ENCODE measurements at regions not wholly inside any gene's neighbourhood (a gene's known extent, or its start where the extent isn't known, plus 50 kb on each side); places are given as distances from the start of the nearest gene placed in this dataset.
"Not testable (repeated sequence)": the region's sequence is repeated elsewhere in the genome, so short reads cannot be mapped to it uniquely, and the experiment has no call there.

- DNase-seq (ENCODE audit: low read depth) = no peak
Observed at GRCh38 chr3:84679211-84679610, 279.6 kb upstream of the CADM2 start.

DNA sequence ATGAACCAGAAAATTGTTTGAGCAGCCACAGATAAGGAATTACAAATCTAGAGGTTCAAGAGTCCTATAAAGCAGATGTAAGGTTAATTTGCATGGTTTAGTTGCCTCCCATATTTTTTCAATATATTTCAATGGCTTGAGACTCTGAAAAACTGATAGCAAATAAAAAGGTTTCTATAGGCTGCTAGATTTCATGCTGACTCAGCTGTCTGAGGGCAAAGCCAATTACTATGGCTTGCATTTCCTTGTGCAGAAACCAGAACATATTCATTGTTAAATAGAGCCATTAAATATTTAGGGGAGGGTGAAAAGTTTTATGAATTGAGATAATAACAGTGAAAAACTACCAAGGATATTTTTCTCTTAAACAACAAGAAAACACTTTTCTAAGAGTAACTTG, 278.1 kb upstream of the CADM2 start:
- DNase-seq (ENCODE audit: low read depth) = no peak

DNA sequence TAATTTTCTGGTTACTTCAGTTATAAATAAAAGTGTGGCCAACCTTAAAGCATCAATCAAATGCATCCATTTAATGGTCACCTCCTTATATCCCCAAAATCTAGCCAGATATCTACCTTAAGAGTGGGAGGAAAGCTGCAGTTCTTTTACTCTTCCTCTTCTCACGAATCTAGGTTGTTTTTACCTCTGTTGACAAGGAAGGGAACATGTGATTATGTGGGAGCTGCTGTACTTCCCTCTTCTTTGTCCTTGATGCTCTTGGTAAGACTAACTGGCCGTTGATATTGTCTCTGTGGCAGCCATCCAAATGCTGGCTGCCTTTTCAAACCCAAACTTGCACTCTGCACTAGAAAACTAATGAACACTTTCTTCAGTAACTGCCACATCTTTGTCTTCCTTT, 275.3 kb upstream of the CADM2 start:
- no peak for DNase-seq (ENCODE audit: low read depth)

DNA sequence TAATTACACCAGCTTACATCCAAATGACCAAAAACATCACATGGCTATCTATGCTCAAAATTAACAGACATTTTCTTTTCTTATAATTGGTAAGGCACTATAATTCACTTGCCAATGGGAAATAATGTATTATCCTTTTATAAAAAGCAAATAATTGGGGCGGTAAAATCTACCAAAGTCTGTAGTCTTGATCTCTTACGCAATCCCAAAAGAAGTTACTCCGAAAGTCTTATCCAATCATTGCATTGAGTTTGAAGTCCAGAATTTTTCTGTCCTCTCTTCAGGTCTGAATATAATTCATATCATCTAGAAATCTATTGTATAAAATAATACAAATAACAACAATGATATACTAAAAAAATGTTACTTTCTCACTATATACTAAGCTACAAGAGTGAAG, 273.3 kb upstream of the CADM2 start:
- DNase-seq (ENCODE audit: low read depth) = no peak

GRCh38 chr3:84692261-84692660, 266.5 kb upstream of the CADM2 start:
- DNase-seq (ENCODE audit: low read depth) = no peak

DNA sequence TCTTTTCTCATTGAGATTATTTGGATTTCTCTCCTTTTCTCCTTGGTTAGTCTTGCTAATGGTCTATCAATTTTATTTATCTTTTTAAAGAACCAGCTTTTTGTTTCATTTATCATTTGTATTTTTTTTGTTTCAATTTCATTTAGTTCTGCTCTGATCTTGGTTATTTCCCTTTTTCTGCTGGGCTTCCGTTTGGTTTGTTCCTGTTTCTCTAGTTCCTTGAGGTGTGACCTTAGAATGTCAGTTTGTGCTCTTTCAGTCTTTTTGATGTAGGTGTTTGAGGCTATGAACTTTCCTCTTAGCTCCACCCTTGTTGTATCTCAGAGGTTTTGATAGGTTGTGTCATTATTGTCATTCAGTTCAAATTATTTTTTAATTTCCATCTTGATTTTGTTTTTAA, 248.5 kb upstream of the CADM2 start:
- DNase-seq (ENCODE audit: low read depth) = not testable (repeated sequence)

- DNase-seq (ENCODE audit: low read depth) = no peak
Observed at GRCh38 chr3:84717894-84718293, 240.9 kb upstream of the CADM2 start.

GRCh38 chr3:84724877-84725276, 233.9 kb upstream of the CADM2 start:
- peak; percentile 19 for DNase-seq (ENCODE audit: low read depth)

GRCh38 chr3:84727616-84728015, 231.2 kb upstream of the CADM2 start:
- no peak for DNase-seq (ENCODE audit: low read depth)

- DNase-seq (ENCODE audit: low read depth) = not testable (repeated sequence)
Observed at GRCh38 chr3:84734731-84735130, 224.1 kb upstream of the CADM2 start.

GRCh38 chr3:84738086-84738485, 220.7 kb upstream of the CADM2 start:
- DNase-seq (ENCODE audit: low read depth) = no peak

- no peak for DNase-seq (ENCODE audit: low read depth)
Observed at GRCh38 chr3:84742915-84743425, 215.8 kb upstream of the CADM2 start.

- DNase-seq (ENCODE audit: low read depth) = no peak
Observed at GRCh38 chr3:84744130-84744529, 214.7 kb upstream of the CADM2 start.

- DNase-seq (ENCODE audit: low read depth) = no peak
Observed at GRCh38 chr3:84755860-84756259, 202.9 kb upstream of the CADM2 start.

- no peak for DNase-seq (ENCODE audit: low read depth)
Observed at GRCh38 chr3:84759361-84759760, 199.4 kb upstream of the CADM2 start.

DNA sequence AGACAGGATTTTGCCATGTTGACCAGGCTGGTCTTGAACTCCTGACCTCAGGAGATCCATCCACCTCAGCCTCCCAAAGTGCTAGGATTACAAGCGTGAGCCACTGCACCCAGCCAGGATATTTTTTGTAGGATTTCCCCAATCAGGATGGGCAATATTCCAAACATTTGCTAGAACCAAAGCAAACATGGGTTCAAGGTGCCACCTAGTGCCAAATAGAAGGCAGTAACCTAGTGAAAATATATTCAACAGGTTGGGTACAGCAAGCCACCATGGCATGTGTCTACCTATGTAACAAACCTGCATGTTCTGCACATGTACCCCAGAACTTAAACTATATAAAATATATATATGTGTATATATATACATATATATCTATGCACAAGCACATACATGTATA, 185.9 kb upstream of the CADM2 start:
- no peak for DNase-seq (ENCODE audit: low read depth)

DNA sequence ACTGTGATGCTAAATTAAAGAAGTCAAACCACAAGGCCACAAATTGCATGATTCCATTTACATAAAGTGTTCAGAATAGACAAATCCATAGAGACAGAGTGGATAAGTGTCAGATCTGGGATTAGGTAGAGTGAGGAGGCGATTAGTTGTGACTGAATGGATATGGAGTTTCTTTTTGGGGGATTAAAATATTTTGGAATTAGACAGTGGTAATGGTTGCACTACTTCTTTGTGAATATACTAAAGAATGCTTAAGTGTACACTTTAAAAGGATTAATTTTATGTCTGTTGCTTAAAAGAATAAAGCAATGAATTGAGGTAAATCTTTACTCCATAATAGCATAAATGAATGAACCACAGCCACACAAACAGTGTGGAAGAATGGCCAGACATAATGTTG, 175.5 kb upstream of the CADM2 start:
- DNase-seq (ENCODE audit: low read depth) = no peak

GRCh38 chr3:84789961-84790360, 168.8 kb upstream of the CADM2 start:
- no peak for DNase-seq (ENCODE audit: low read depth)

DNA sequence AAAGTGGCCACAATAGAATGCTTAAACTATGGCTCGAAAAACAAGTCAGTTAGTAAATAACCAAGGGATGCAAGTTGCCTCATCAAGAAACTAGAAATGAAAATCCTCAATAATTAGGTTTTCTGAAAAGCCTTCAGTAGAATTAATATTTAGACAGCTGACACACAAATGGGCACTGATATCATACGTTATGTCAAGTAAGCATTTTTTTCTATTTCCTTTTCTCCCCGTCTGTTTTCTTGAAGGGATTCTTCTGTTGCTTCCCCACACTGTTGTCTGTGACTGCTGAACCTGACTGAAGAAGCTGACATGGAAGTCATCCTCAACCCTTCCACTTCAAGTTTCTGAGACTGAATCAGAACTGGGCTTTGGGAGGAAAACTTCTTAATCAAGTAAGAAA, 151.8 kb upstream of the CADM2 start:
- DNase-seq (ENCODE audit: low read depth) = no peak

- no peak for DNase-seq (ENCODE audit: low read depth)
Observed at GRCh38 chr3:84820126-84820525, 138.7 kb upstream of the CADM2 start.

DNA sequence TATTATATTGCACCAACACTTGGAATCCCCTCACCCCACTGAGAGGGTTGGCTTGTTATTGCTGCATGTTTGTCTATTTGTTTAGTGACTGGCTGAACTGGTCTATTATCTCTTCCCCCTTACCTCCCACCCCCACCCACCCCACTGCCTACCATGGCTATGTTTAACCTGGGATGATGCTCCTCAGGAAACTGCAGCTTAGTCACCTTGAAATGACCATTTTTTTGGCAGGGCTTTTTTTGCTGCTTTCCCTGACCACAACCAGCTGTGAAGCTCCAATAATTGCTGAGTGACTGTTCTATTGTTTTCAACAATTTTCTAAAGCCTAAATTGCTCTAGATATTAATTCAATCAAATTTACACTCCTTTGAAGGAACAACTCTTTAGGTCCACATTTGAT, 137.9 kb upstream of the CADM2 start:
- no peak for DNase-seq (ENCODE audit: low read depth)

GRCh38 chr3:84825817-84826216, 133.0 kb upstream of the CADM2 start:
- DNase-seq (ENCODE audit: low read depth) = no peak

DNA sequence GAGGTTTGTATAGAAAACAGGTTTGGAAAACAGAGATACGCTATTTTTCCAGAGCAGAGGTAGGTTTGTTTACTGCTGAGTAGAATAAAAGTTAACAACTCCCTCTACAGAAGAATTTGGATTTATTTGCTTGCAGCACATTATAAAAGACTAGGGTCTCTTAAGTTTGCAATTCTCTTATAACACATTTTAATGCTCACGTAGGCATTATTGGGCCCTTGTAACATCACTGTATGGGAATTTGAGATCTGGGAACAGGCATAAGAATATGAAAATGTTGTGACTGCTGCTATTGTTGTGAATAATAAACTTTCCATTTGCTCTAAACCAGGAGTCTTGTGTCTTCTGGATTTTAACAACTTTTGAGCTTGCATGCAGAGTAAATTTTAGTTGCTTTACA, 128.3 kb upstream of the CADM2 start:
- DNase-seq (ENCODE audit: low read depth) = no peak

DNA sequence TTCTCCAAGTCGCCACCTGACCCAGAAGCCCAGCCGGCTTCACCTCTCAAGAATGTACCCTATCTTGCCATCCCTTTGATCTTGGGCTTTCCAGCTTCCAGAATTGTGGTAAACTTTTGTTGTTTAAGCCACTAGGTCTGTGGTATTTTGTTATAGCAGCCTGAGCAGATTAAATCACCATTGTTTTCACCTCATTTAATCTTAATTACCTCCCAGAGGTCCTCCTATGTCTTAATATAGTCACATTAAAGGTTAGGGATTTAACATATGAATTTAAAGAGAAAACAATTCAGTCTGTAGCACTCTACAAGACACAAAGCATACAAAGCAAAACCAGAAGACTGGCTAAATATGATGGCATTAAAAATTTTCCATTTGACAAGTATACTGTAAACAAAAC, 123.4 kb upstream of the CADM2 start:
- no peak for DNase-seq (ENCODE audit: low read depth)

DNA sequence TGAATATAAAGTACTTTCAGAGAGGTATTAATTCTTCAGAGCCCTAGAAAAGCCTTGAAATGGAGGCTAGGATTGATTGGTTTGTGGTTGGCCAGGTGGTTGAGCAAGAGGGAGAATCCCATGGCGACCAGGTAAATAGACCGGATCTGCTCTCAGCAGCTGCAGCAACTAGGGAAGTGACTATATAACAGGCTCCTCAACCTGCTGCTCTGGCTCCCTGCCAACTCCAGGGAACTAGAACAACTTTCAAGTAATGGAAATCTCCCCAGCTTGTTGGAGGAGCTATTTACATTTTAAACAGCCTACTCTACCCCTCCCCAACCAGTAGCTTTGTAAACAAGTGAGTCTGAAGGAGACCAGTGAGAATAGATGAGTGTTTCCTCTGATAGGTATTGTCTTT, 121.8 kb upstream of the CADM2 start:
- no peak for DNase-seq (ENCODE audit: low read depth)

All from M059J (cell line).